A549 (cell line): ENCODE measurements at regions not wholly inside any gene's neighbourhood (a gene's known extent, or its start where the extent isn't known, plus 50 kb on each side); places are given as distances from the start of the nearest gene placed in this dataset.

ENCODE experiments used
- ATAC-seq, 2 experiments: fragments of 200-7000 bp in 1 of 2; fragments of >200 bp in 1 of 2; cut with Nextera tagmentation in 1 of 2; cut with Tn5 transposase in 1 of 2; 3 replicates each; pipeline versions ENCODE4 v1.8.0 to v1.9.1; 2018 to 2020; ENCODE audit warnings: mild to moderate bottlenecking in 1 of 2, moderate library complexity in 1 of 2
- CTCF ChIA-PET: fragments of 300-600 bp; sonication (Branson Sonifier 250); formaldehyde crosslinking; extraction: SDS; loops from one replicate; lab custom pipeline; 2021; ENCODE audit warnings: antibody characterized with exemption, inconsistent platforms; lab: Yijun Ruan, JAX
- POLR2A ChIA-PET: fragments of 350-600 bp; formaldehyde crosslinking; extraction: SDS; loops from one replicate; lab custom pipeline; 2021; ENCODE audit warnings: antibody characterized with exemption, inconsistent platforms; lab: Yijun Ruan, JAX
- DNase-seq, 2 experiments: peaks; one replicate each; pipeline versions ENCODE4 v3.0.0 to v3.0.0-alpha.2; 2011 to 2016; ENCODE audit warnings: low read depth in 1 of 2, low spot score in 1 of 2
- FAIRE-seq: peaks from 2 replicates; lab custom pipeline; 2011; peaks lifted over from hg19 to GRCh38; lab: Jason Lieb, UNC
- H3K27ac ChIP-seq, 2 experiments: fragments of >200 bp; sonication (Bioruptor Twin); formaldehyde crosslinking; 3 replicates each; pipeline ENCODE4 v1.5.1; 2016 to 2017
- H3K4me1 ChIP-seq: fragments of >200 bp; sonication (Bioruptor Twin); formaldehyde crosslinking; 3 replicates; pipeline ENCODE4 v1.6.1; 2016
- H3K4me2 ChIP-seq: fragments of >200 bp; sonication (Bioruptor Twin); formaldehyde crosslinking; 3 replicates; pipeline ENCODE4 v1.6.1; 2016
- H3K4me3 ChIP-seq: fragments of >200 bp; sonication (Bioruptor Twin); formaldehyde crosslinking; 3 replicates; pipeline ENCODE4 v1.5.1; 2016
- H3K9me3 ChIP-seq: fragments of >200 bp; sonication (Bioruptor Twin); formaldehyde crosslinking; 3 replicates; pipeline ENCODE4 v1.6.1; 2016
- BHLHE40 ChIP-seq: IDR thresholded peaks from 2 replicates; pipeline ENCODE4 v1.6.1; 2012; ENCODE audit warnings: low read depth, low read length, inconsistent platforms
- CBX2 ChIP-seq: fragments of 200-600 bp; sonication (generic); IDR thresholded peaks from 2 replicates; pipeline ENCODE4 v1.6.1; 2016; ENCODE audit warnings: low read depth, mild to moderate bottlenecking, borderline replicate concordance
- CEBPB ChIP-seq, 2 experiments: fragments of >200 bp in 1 of 2; sonication (Bioruptor Twin) in 1 of 2; formaldehyde crosslinking in 1 of 2; IDR thresholded peaks; 2 replicates each; pipeline ENCODE4 v1.6.1; 2012 to 2016
- CHD2 ChIP-seq: fragments of 150-350 bp; IDR thresholded peaks from 2 replicates; pipeline ENCODE4 v1.6.1; 2014; ENCODE audit warnings: low read length; ENCODE audit not compliant: partially characterized antibody
- CTCF ChIP-seq: fragments of >200 bp; sonication (Bioruptor Twin); formaldehyde crosslinking; IDR thresholded peaks from 3 replicates; pipeline ENCODE4 v1.5.1; 2016
- FOSB ChIP-seq: fragments of 250-450 bp; sonication (Bioruptor Pico); IDR thresholded peaks from 2 replicates; pipeline ENCODE4 v1.5.0; 2020; ENCODE audit warnings: mild to moderate bottlenecking, moderate library complexity
- FOSL2 ChIP-seq, 2 experiments: fragments of 450-650 bp in 1 of 2; fragments of >200 bp in 1 of 2; sonication (Bioruptor Twin) in 1 of 2; formaldehyde crosslinking; IDR thresholded peaks; 2 replicates each; pipeline versions ENCODE4 v1.5.0 to v1.6.1; 2016 to 2020; ENCODE audit warnings: mild to moderate bottlenecking in 1 of 2, moderate library complexity in 1 of 2
- HMGXB4 ChIP-seq: fragments of 250-450 bp; sonication (Bioruptor Pico); IDR thresholded peaks from 2 replicates; pipeline ENCODE4 v1.5.0; 2021; ENCODE audit warnings: mild to moderate bottlenecking, moderate library complexity, borderline replicate concordance
- JUN ChIP-seq, 2 experiments: fragments of >200 bp; sonication (Bioruptor Twin); formaldehyde crosslinking; IDR thresholded peaks; 2 replicates in 1 of 2; 3 replicates in 1 of 2; pipeline ENCODE4 v1.6.1; 2016 to 2017
- JUNB ChIP-seq: fragments of >200 bp; sonication (Bioruptor Twin); formaldehyde crosslinking; IDR thresholded peaks from 2 replicates; pipeline ENCODE4 v1.6.1; 2016
- KDM1A ChIP-seq: fragments of 200-600 bp; sonication (generic); IDR thresholded peaks from 2 replicates; pipeline ENCODE4 v1.6.1; 2016; ENCODE audit warnings: low read depth, mild to moderate bottlenecking
- MAZ ChIP-seq: fragments of 150-350 bp; IDR thresholded peaks from 2 replicates; pipeline ENCODE4 v1.6.1; 2014; ENCODE audit warnings: antibody characterized with exemption, low read depth, low read length, borderline replicate concordance
- NFE2L2 ChIP-seq: fragments of 150-350 bp; conservative IDR thresholded peaks from 2 replicates; pipeline ENCODE4 v1.6.1; 2014; ENCODE audit warnings: low read length
- NR3C1 ChIP-seq: fragments of >200 bp; sonication (Bioruptor Twin); formaldehyde crosslinking; IDR thresholded peaks from 3 replicates; pipeline ENCODE4 v1.6.1; 2017
- PHF8 ChIP-seq: fragments of 200-600 bp; sonication (generic); IDR thresholded peaks from 2 replicates; pipeline ENCODE4 v1.6.1; 2016; ENCODE audit warnings: low read depth, mild to moderate bottlenecking, antibody characterized with exemption, moderate library complexity, borderline replicate concordance
- RARB ChIP-seq: fragments of 250-450 bp; sonication (Bioruptor Pico); IDR thresholded peaks from 2 replicates; pipeline ENCODE4 v1.8.0; 2021; ENCODE audit warnings: mild to moderate bottlenecking, moderate library complexity
- RNF2 ChIP-seq: fragments of 200-600 bp; sonication (generic); IDR thresholded peaks from 2 replicates; pipeline ENCODE4 v1.6.1; 2016; ENCODE audit warnings: low read depth, mild to moderate bottlenecking, antibody characterized with exemption, moderate library complexity, borderline replicate concordance
- SMC3 ChIP-seq: fragments of >200 bp; sonication (Bioruptor Twin); formaldehyde crosslinking; IDR thresholded peaks from 3 replicates; pipeline ENCODE4 v1.6.1; 2018; ENCODE audit warnings: inconsistent platforms
- SREBF2 ChIP-seq: fragments of 450-650 bp; IDR thresholded peaks from 2 replicates; pipeline ENCODE4 v1.6.1; 2014; ENCODE audit warnings: mild to moderate bottlenecking, moderate library complexity
- TP53 ChIP-seq: fragments of 250-450 bp; sonication (Bioruptor Pico); IDR thresholded peaks from 2 replicates; pipeline ENCODE4 v1.5.0; 2021; ENCODE audit warnings: mild to moderate bottlenecking, moderate library complexity
- ZC3H11A ChIP-seq: fragments of 450-650 bp; IDR thresholded peaks from 2 replicates; pipeline ENCODE4 v1.6.1; 2014; ENCODE audit warnings: antibody characterized with exemption, mild to moderate bottlenecking
- ZFP36 ChIP-seq: fragments of 450-650 bp; IDR thresholded peaks from 2 replicates; pipeline ENCODE4 v1.6.1; 2014; ENCODE audit warnings: borderline replicate concordance; ENCODE audit not compliant: partially characterized antibody
- WGBS: methylation state at CpG from one replicate; pipeline ENCODE4 v1.1.6; 2017; ENCODE audit errors: missing lambda C conversion rate; 5-methylcytosine and 5-hydroxymethylcytosine counted together
- TF ChIP-seq, protein P1 (sequence below): fragments of >200 bp; sonication (Bioruptor Twin); formaldehyde crosslinking; IDR thresholded peaks from 2 replicates; pipeline ENCODE4 v1.6.1; 2016
- TF ChIP-seq, protein P2 (sequence below): IDR thresholded peaks from 2 replicates; pipeline ENCODE4 v1.6.1; 2012; ENCODE audit warnings: low read depth, borderline replicate concordance
- TF ChIP-seq, protein P3 (sequence below): IDR thresholded peaks from 2 replicates; pipeline ENCODE4 v1.6.1; 2012

DNA sequence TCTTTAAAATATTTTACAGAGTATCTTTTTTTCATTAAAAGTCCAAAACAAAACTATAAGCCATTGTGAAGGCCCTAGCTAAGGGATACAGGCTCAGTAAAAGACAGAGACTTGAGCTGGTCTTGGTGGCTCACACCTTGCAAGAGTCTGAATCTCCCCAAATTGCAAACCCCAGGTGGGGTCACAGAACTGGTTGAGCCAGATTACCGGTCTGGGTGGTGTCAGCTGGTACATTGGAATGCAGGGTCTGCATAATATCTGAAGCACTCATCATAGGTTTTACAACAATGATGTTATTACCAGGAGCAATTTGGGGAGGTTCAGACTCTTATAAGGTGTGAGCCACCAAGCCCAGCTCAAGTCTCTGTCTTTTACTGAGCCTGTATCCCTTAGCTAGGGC lies 201.2 kb upstream of the ARPP21 start:
- FAIRE-seq (no peak), ATAC-seq (no peak), DNase-seq (no peak)
- TF ChIP-seq KDM1A (no peak), RNF2 (no peak), NR3C1 (no peak), CTCF (no peak), CEBPB (IDR thresholded peaks at IDR 0.05) (no peak), SREBF2 (no peak), MAZ (no peak), FOSB (CRISPR knock-in tag) (no peak), CBX2 (no peak), BHLHE40 (no peak), TP53 (no peak), JUNB (no peak), CHD2 (no peak), RARB (CRISPR knock-in tag) (no peak), SMC3 (no peak), ZFP36 (no peak)
- TF ChIP-seq, protein P1, sequence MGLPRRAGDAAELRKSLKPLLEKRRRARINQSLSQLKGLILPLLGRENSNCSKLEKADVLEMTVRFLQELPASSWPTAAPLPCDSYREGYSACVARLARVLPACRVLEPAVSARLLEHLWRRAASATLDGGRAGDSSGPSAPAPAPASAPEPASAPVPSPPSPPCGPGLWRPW: no peak
- WGBS: 15% methylated on average over 1 of the region's 1 CpG
- no peak overlapping the region for H3K4me3 ChIP-seq
- H3K4me1 ChIP-seq: no peaks in the 10 kb centered on the region
- H3K9me3 ChIP-seq: no peaks in the 10 kb centered on the region
- CTCF ChIA-PET: no interaction called here
- POLR2A ChIA-PET: no interaction called here
- no peak overlapping the region for H3K27ac ChIP-seq
- no peak overlapping the region for H3K4me2 ChIP-seq

- POLR2A ChIA-PET: no interaction called here
- Histone ChIP-seq H3K27ac (no peak overlapping the region), H3K4me2 (no peak overlapping the region), H3K4me3 (no peak overlapping the region), H3K4me1 (no peaks in the 10 kb centered on the region), H3K9me3 (no peaks in the 10 kb centered on the region)
- CTCF ChIA-PET: interaction anchor here (0.9 kb wide), 1 partner anchor 13 kb away, joined by 6 read pairs; no protein-coding TSS in a partner anchor
- DNase-seq (no peak), FAIRE-seq (no peak), ATAC-seq (no peak)
- 75% methylated on average over 5 of the region's 5 CpGs for WGBS
- TF ChIP-seq TP53: no peak
- TF ChIP-seq CBX2: no peak
- TF ChIP-seq, protein P2, sequence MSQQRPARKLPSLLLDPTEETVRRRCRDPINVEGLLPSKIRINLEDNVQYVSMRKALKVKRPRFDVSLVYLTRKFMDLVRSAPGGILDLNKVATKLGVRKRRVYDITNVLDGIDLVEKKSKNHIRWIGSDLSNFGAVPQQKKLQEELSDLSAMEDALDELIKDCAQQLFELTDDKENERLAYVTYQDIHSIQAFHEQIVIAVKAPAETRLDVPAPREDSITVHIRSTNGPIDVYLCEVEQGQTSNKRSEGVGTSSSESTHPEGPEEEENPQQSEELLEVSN: no peak
- no peak for TF ChIP-seq ZC3H11A
- TF ChIP-seq JUN (IDR thresholded peaks at IDR 0.05): no peak
- TF ChIP-seq HMGXB4 (CRISPR knock-in tag): no peak
- TF ChIP-seq PHF8: no peak
- TF ChIP-seq, protein P3, sequence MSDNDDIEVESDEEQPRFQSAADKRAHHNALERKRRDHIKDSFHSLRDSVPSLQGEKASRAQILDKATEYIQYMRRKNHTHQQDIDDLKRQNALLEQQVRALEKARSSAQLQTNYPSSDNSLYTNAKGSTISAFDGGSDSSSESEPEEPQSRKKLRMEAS: no peak
- no peak for TF ChIP-seq NFE2L2
- TF ChIP-seq FOSL2 (IDR thresholded peaks at IDR 0.05): no peak
- TF ChIP-seq FOSL2 (CRISPR knock-in tag; IDR thresholded peaks at IDR 0.05): no peak
These were observed 199.7 kb upstream of the ARPP21 start for GRCh38 chr3:35439663-35440062.
